ENCODE measurements at regions not wholly inside any gene's neighbourhood (a gene's known extent, or its start where the extent isn't known, plus 50 kb on each side); places are given as distances from the start of the nearest gene placed in this dataset.

DNA sequence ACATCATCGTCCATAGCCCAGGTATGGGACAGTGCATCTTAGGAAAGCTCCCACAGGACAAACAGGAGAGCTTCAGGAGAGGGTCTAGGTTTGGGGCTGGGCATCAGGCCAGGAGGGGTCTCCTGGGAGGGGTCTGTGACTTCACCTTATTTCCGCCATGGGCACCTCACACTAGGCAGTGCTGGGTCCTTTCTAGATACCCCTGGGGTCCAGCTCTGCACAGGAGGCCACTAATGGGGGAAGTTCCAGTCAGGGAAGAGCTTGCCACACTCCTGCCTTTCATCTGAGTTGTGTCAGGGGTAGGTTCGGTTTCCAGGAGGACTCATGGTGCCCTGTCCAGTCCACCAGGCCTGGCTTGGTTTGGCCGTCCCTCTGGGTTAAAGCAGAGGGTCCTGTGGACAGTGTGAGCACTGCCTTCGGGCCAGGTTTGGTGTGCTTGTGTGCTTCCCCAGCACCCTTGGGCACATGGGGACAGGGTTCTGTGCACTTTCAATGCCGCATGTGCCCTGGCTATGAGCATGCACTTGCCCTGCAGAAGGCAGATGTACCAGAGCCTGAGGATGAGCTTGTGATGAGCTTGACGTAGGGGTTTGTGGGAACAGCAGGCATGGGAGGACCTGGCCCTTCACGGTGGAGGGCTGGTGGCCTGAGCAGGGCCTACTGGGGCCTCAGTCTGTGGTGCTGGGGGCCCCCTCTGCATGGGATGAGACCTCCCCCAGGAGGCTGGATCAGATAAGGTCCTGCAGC is 377.7 kb upstream of the NUPR2 start:
- Histone ChIP-seq H3K56ac (ENCODE audit: low read length) (no peak overlapping the region), H3K4me3 (ENCODE audit: low read length) (no peak overlapping the region), H3K4ac (ENCODE audit: low read depth, low read length) (no peak overlapping the region), H3K4me1 (ENCODE audit: control insufficient read depth, low read depth, low read length) (no peaks in the 10 kb centered on the region), H3K4me2 (ENCODE audit: low read length) (no peak overlapping the region), H4K8ac (ENCODE audit: low read depth, low read length) (no peak overlapping the region), H3K36me3 (ENCODE audit: control insufficient read depth, insufficient read depth, low read length) (no peaks in the 10 kb centered on the region), H3K18ac (ENCODE audit: low read length) (no peak overlapping the region), H2AK5ac (ENCODE audit: low read length) (no peak overlapping the region), H3K23ac (ENCODE audit: low read length) (no peak overlapping the region), H3K79me1 (ENCODE audit: low read length) (no peaks in the 10 kb centered on the region), H2BK5ac (ENCODE audit: low read length) (no peak overlapping the region), H2BK120ac (ENCODE audit: low read depth, low read length) (no peak overlapping the region), H3K27me3 (ENCODE audit: insufficient read depth, low read length, poor library complexity) (no peaks in the 10 kb centered on the region), H3K79me2 (ENCODE audit: control insufficient read depth, insufficient read depth, low read length) (no peaks in the 10 kb centered on the region), H2BK15ac (replicated peaks; ENCODE audit: low read depth) (no peak overlapping the region), H4K5ac (ENCODE audit: low read length) (no peak overlapping the region), H3K9ac (ENCODE audit: low read length) (no peak overlapping the region), H3K27ac (ENCODE audit: low read depth, low read length) (no peak overlapping the region)
- DNase-seq = no peak
- no CpG with 5 or more reads among the region's 8 CpGs for WGBS (ENCODE audit: extremely low coverage, insufficient coverage, low lambda C conversion rate)

DNA sequence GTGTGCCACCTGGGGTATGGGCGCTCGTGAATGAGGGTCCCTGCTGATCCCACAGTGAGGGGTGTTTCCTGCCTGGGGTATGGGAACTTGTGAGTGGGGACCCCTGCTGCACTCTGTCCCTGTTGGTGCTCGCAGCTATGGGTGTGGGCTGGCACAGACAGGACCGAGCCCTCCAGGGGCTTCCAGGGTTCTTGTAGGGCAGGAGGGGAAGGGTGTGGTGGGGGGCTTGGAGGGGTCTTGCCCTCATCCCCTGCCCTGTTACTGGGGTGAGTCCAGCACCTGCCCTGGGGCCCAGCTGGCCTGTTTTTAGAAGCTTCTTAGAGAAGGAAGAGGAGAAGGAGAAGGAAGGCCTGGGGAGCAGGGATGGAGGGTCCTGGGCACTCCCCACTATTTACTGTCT is 377.0 kb upstream of the NUPR2 start:
- Histone ChIP-seq H3K4me2 (ENCODE audit: low read length) (no peak overlapping the region), H3K4me1 (ENCODE audit: control insufficient read depth, low read depth, low read length) (no peaks in the 10 kb centered on the region), H3K79me2 (ENCODE audit: control insufficient read depth, insufficient read depth, low read length) (no peaks in the 10 kb centered on the region), H3K4ac (ENCODE audit: low read depth, low read length) (no peak overlapping the region), H3K27me3 (ENCODE audit: insufficient read depth, low read length, poor library complexity) (no peaks in the 10 kb centered on the region), H3K56ac (ENCODE audit: low read length) (no peak overlapping the region), H3K23ac (ENCODE audit: low read length) (no peak overlapping the region), H3K27ac (ENCODE audit: low read depth, low read length) (no peak overlapping the region), H3K18ac (ENCODE audit: low read length) (no peak overlapping the region), H4K8ac (ENCODE audit: low read depth, low read length) (no peak overlapping the region), H2BK15ac (replicated peaks; ENCODE audit: low read depth) (no peak overlapping the region), H2AK5ac (ENCODE audit: low read length) (no peak overlapping the region), H3K79me1 (ENCODE audit: low read length) (no peaks in the 10 kb centered on the region), H2BK5ac (ENCODE audit: low read length) (no peak overlapping the region), H3K9ac (ENCODE audit: low read length) (no peak overlapping the region), H4K5ac (ENCODE audit: low read length) (no peak overlapping the region), H3K4me3 (ENCODE audit: low read length) (no peak overlapping the region), H2BK120ac (ENCODE audit: low read depth, low read length) (no peak overlapping the region), H3K36me3 (ENCODE audit: control insufficient read depth, insufficient read depth, low read length) (no peaks in the 10 kb centered on the region)
- no CpG with 5 or more reads among the region's 4 CpGs for WGBS (ENCODE audit: extremely low coverage, insufficient coverage, low lambda C conversion rate)
- no peak for DNase-seq

DNA sequence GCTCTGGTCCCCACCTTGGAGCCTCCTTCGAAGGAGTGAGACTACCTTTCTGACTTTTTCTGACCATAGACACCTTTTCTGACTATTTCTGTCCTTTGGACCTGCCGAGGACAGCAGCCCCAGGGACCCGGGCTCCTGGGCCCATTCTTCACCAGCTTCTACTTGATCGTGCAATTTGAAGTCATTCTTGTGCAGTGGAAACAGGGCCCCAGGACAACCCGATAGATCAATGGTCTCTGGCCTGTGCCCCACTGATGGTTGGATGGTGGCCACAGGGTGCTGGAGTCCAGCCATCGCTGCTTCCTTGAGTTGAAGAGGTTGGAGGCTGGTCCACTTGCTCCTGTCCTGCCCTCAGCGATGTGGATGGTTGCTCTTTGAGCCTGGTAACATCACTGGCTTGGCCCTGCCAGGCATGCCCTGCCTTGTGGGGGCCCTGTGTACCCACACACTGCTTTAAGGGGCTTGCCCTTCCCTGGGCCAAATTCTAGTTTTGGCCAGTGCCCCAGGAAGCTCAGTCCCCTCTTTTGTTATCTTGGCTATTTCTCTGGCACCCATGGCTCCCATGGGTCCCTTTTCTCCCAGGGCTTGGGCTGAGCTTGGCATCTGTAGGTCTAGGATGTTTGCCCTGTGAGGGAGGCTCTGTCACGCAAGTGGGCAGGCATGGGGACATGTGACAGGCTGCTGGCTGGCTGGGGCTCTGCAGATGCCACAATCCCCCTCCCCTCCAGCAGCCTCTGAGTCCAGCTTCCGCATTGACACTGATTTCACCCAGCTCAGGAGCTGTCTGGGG is 375.6 kb upstream of the NUPR2 start:
- no peak overlapping the region for H4K8ac ChIP-seq (ENCODE audit: low read depth, low read length)
- H3K23ac ChIP-seq (ENCODE audit: low read length) = no peak overlapping the region
- H2AK5ac ChIP-seq (ENCODE audit: low read length) = no peak overlapping the region
- H3K36me3 ChIP-seq (ENCODE audit: control insufficient read depth, insufficient read depth, low read length) = no peaks in the 10 kb centered on the region
- no peak overlapping the region for H2BK120ac ChIP-seq (ENCODE audit: low read depth, low read length)
- no peak overlapping the region for H3K18ac ChIP-seq (ENCODE audit: low read length)
- no peaks in the 10 kb centered on the region for H3K4me1 ChIP-seq (ENCODE audit: control insufficient read depth, low read depth, low read length)
- H3K4me3 ChIP-seq (ENCODE audit: low read length) = no peak overlapping the region
- no peak overlapping the region for H3K27ac ChIP-seq (ENCODE audit: low read depth, low read length)
- H3K79me2 ChIP-seq (ENCODE audit: control insufficient read depth, insufficient read depth, low read length) = no peaks in the 10 kb centered on the region
- DNase-seq = no peak
- H3K9ac ChIP-seq (ENCODE audit: low read length) = no peak overlapping the region
- H3K79me1 ChIP-seq (ENCODE audit: low read length) = no peaks in the 10 kb centered on the region
- H4K5ac ChIP-seq (ENCODE audit: low read length) = no peak overlapping the region
- H3K4me2 ChIP-seq (ENCODE audit: low read length) = no peak overlapping the region
- no peak overlapping the region for H3K4ac ChIP-seq (ENCODE audit: low read depth, low read length)
- no CpG with 5 or more reads among the region's 9 CpGs for WGBS (ENCODE audit: extremely low coverage, insufficient coverage, low lambda C conversion rate)
- no peak overlapping the region for H2BK15ac ChIP-seq (replicated peaks; ENCODE audit: low read depth)
- no peak overlapping the region for H3K56ac ChIP-seq (ENCODE audit: low read length)
- no peaks in the 10 kb centered on the region for H3K27me3 ChIP-seq (ENCODE audit: insufficient read depth, low read length, poor library complexity)
- H2BK5ac ChIP-seq (ENCODE audit: low read length) = no peak overlapping the region

GRCh38 chr7:56483861-56484550 is 367.8 kb upstream of the NUPR2 start:
- Histone ChIP-seq H3K27me3 (ENCODE audit: insufficient read depth, low read length, poor library complexity) (no peaks in the 10 kb centered on the region), H3K4me3 (ENCODE audit: low read length) (no peak overlapping the region), H3K56ac (ENCODE audit: low read length) (no peak overlapping the region), H3K9ac (ENCODE audit: low read length) (no peak overlapping the region), H3K79me2 (ENCODE audit: control insufficient read depth, insufficient read depth, low read length) (no peaks in the 10 kb centered on the region), H3K36me3 (ENCODE audit: control insufficient read depth, insufficient read depth, low read length) (no peaks in the 10 kb centered on the region), H2BK15ac (replicated peaks; ENCODE audit: low read depth) (no peak overlapping the region), H4K8ac (ENCODE audit: low read depth, low read length) (no peak overlapping the region), H3K4me2 (ENCODE audit: low read length) (no peak overlapping the region), H2AK5ac (ENCODE audit: low read length) (no peak overlapping the region), H3K18ac (ENCODE audit: low read length) (no peak overlapping the region), H3K27ac (ENCODE audit: low read depth, low read length) (no peak overlapping the region), H2BK120ac (ENCODE audit: low read depth, low read length) (no peak overlapping the region), H3K4me1 (ENCODE audit: control insufficient read depth, low read depth, low read length) (no peaks in the 10 kb centered on the region), H3K23ac (ENCODE audit: low read length) (no peak overlapping the region), H2BK5ac (ENCODE audit: low read length) (no peak overlapping the region), H3K79me1 (ENCODE audit: low read length) (no peaks in the 10 kb centered on the region), H3K4ac (ENCODE audit: low read depth, low read length) (no peak overlapping the region), H4K5ac (ENCODE audit: low read length) (no peak overlapping the region)
- WGBS (ENCODE audit: extremely low coverage, insufficient coverage, low lambda C conversion rate) = no CpG with 5 or more reads among the region's 40 CpGs
- no peak for DNase-seq

- no CpG with 5 or more reads among the region's 22 CpGs for WGBS (ENCODE audit: extremely low coverage, insufficient coverage, low lambda C conversion rate)
- Histone ChIP-seq H4K5ac (ENCODE audit: low read length) (no peak overlapping the region), H3K9ac (ENCODE audit: low read length) (no peak overlapping the region), H4K8ac (ENCODE audit: low read depth, low read length) (no peak overlapping the region), H2BK5ac (ENCODE audit: low read length) (no peak overlapping the region), H3K79me2 (ENCODE audit: control insufficient read depth, insufficient read depth, low read length) (no peaks in the 10 kb centered on the region), H2AK5ac (ENCODE audit: low read length) (no peak overlapping the region), H3K4me1 (ENCODE audit: control insufficient read depth, low read depth, low read length) (no peaks in the 10 kb centered on the region), H3K27me3 (ENCODE audit: insufficient read depth, low read length, poor library complexity) (no peaks in the 10 kb centered on the region), H3K18ac (ENCODE audit: low read length) (no peak overlapping the region), H3K36me3 (ENCODE audit: control insufficient read depth, insufficient read depth, low read length) (no peaks in the 10 kb centered on the region), H3K4me2 (ENCODE audit: low read length) (no peak overlapping the region), H2BK15ac (replicated peaks; ENCODE audit: low read depth) (no peak overlapping the region), H3K56ac (ENCODE audit: low read length) (no peak overlapping the region), H2BK120ac (ENCODE audit: low read depth, low read length) (no peak overlapping the region), H3K4ac (ENCODE audit: low read depth, low read length) (no peak overlapping the region), H3K23ac (ENCODE audit: low read length) (no peak overlapping the region), H3K4me3 (ENCODE audit: low read length) (no peak overlapping the region), H3K27ac (ENCODE audit: low read depth, low read length) (no peak overlapping the region), H3K79me1 (ENCODE audit: low read length) (no peaks in the 10 kb centered on the region)
- DNase-seq = no peak
These were observed 366.9 kb upstream of the NUPR2 start for GRCh38 chr7:56483153-56483552.

All from mesendoderm (in vitro differentiated cells).